Stomach (tissue), 4 donors: ENCODE measurements at regions not wholly inside any gene's neighbourhood (a gene's known extent, or its start where the extent isn't known, plus 50 kb on each side); places are given as distances from the start of the nearest gene placed in this dataset.

Experiments
- CTCF ChIP-seq, 7 experiments: fragments of 450-650 bp in 4 of 7; fragments of 200-600 bp in 3 of 7; sonication (generic) in 3 of 7; IDR thresholded peaks; one replicate each; pipeline ENCODE4 v1.5.1; 2016 to 2019; ENCODE audit warnings: antibody characterized with exemption in 7 of 7, control low read depth in 2 of 7, mild to moderate bottlenecking in 1 of 7
- POLR2A ChIP-seq, 4 donors: fragments of 450-650 bp; IDR thresholded peaks; one replicate each; pipeline ENCODE4 v1.6.1; 2016; ENCODE audit warnings: antibody characterized with exemption in 4 of 4, control low read depth in 2 of 4, mild to moderate bottlenecking in 1 of 4, moderate library complexity in 1 of 4

- TF ChIP-seq CTCF (IDR thresholded peaks at IDR 0.05) = no peak
- TF ChIP-seq POLR2A (IDR thresholded peaks at IDR 0.05) = no peak
Observed at GRCh38 chr13:63149375-63149774, 1733.7 kb upstream of the PCDH20 start.
